ENCODE measurements at regions not wholly inside any gene's neighbourhood (a gene's known extent, or its start where the extent isn't known, plus 50 kb on each side); places are given as distances from the start of the nearest gene placed in this dataset.

GRCh38 chr10:125284875-125285597, 124.7 kb upstream of the CTBP2 start:
- H3K36me3 ChIP-seq = no peaks in the 10 kb centered on the region
- H3K9me3 ChIP-seq = no peaks in the 10 kb centered on the region
- intact Hi-C loops (cut with DNase I) = no loop called here
- H3K4me3 ChIP-seq = no peak overlapping the region
- no peak overlapping the region for H3K27ac ChIP-seq
- TF ChIP-seq CTCF (IDR thresholded peaks at IDR 0.05) (no peak), POLR2A (IDR thresholded peaks at IDR 0.05) (no peak)
- DNase-seq = no peak
- H3K27me3 ChIP-seq = no peaks in the 10 kb centered on the region
- 57% methylated on average over 4 of the region's 6 CpGs for WGBS (ENCODE audit: insufficient coverage, low coverage, low lambda C conversion rate, missing lambda C conversion rate)
- no peak for ATAC-seq
- no peaks in the 10 kb centered on the region for H3K4me1 ChIP-seq

- Histone ChIP-seq H3K4me3 (no peak overlapping the region), H3K36me3 (no peaks in the 10 kb centered on the region), H3K4me1 (no peaks in the 10 kb centered on the region), H3K9me3 (no peaks in the 10 kb centered on the region), H3K27ac (no peak overlapping the region), H3K27me3 (no peaks in the 10 kb centered on the region)
- ATAC-seq (no peak), DNase-seq (no peak)
- WGBS (ENCODE audit: insufficient coverage, low coverage, low lambda C conversion rate, missing lambda C conversion rate) = 80% methylated on average over 8 of the region's 11 CpGs
- intact Hi-C loops (cut with DNase I) = no loop called here
- TF ChIP-seq CTCF (IDR thresholded peaks at IDR 0.05) = no peak
- TF ChIP-seq POLR2A (IDR thresholded peaks at IDR 0.05) = no peak
Observed at GRCh38 chr10:125283836-125284614, 123.7 kb upstream of the CTBP2 start.

GRCh38 chr10:125283191-125283835, 123.0 kb upstream of the CTBP2 start:
- intact Hi-C loops (cut with DNase I) = no loop called here
- Histone ChIP-seq H3K27me3 (no peaks in the 10 kb centered on the region), H3K36me3 (no peaks in the 10 kb centered on the region), H3K9me3 (no peaks in the 10 kb centered on the region), H3K4me1 (no peaks in the 10 kb centered on the region), H3K4me3 (no peak overlapping the region), H3K27ac (no peak overlapping the region)
- DNase-seq (no peak), ATAC-seq (no peak)
- 34% methylated on average over 6 of the region's 7 CpGs for WGBS (ENCODE audit: insufficient coverage, low coverage, low lambda C conversion rate, missing lambda C conversion rate)
- TF ChIP-seq POLR2A (IDR thresholded peaks at IDR 0.05) = no peak
- no peak for TF ChIP-seq CTCF (IDR thresholded peaks at IDR 0.05)

GRCh38 chr10:125281091-125281490, 120.7 kb upstream of the CTBP2 start:
- Histone ChIP-seq H3K4me3 (no peak overlapping the region), H3K27ac (no peak overlapping the region), H3K9me3 (no peaks in the 10 kb centered on the region), H3K27me3 (no peaks in the 10 kb centered on the region), H3K4me1 (no peaks in the 10 kb centered on the region), H3K36me3 (no peaks in the 10 kb centered on the region)
- TF ChIP-seq CTCF (IDR thresholded peaks at IDR 0.05) (no peak), POLR2A (IDR thresholded peaks at IDR 0.05) (no peak)
- intact Hi-C loops (cut with DNase I) = no loop called here
- ATAC-seq (no peak), DNase-seq (no peak)
- WGBS (ENCODE audit: insufficient coverage, low coverage, low lambda C conversion rate, missing lambda C conversion rate) = 44% methylated on average over 6 of the region's 6 CpGs

Data from right lobe of liver (tissue), 6 donors.